ENCODE measurements at regions not wholly inside any gene's neighbourhood (a gene's known extent, or its start where the extent isn't known, plus 50 kb on each side); places are given as distances from the start of the nearest gene placed in this dataset.

GRCh38 chr2:236943068-236943467 is 142.6 kb upstream of the COPS8 start:
- TF ChIP-seq ZNF274 (IDR thresholded peaks at IDR 0.05; ENCODE audit: low read depth, low read length) (no peak), SUZ12 (IDR thresholded peaks at IDR 0.05; ENCODE audit: extremely low read depth, insufficient read depth, insufficient read length) (no peak), YY1 (IDR thresholded peaks at IDR 0.05; ENCODE audit: insufficient read depth, insufficient read length) (no peak)

Measured in NT2/D1 (cell line).